GM18517 (cell line): ENCODE measurements at regions not wholly inside any gene's neighbourhood (a gene's known extent, or its start where the extent isn't known, plus 50 kb on each side); places are given as distances from the start of the nearest gene placed in this dataset.

ENCODE experiments used
- ATAC-seq: cut with Tn5 transposase; IDR thresholded peaks from one replicate; pipeline ENCODE4 v1.9.1; 2021; ENCODE audit warnings: mild to moderate bottlenecking, moderate library complexity; ENCODE audit not compliant: unreplicated experiment

DNA sequence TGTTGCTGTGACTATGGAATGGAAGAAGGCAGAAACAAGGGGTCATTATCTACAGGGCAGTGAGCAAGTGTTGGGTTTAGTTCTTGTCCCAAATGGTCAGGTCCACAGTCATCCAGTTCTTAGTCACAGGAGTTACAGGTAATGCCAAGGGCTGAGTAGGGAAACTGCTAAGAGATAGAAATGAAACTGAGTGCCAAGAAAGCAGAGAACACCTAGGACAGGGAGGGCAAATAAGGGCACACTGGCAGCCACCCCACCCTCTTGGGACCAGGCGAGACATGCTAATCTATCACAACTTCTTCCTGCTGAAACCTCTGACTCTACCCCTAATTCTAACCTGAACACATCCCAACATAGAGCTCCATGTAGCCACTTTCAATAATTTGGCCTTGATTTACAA, 103.2 kb downstream of the KLF4 start:
- ATAC-seq = no peak
